ENCODE measurements at regions not wholly inside any gene's neighbourhood (a gene's known extent, or its start where the extent isn't known, plus 50 kb on each side); places are given as distances from the start of the nearest gene placed in this dataset.

DNA sequence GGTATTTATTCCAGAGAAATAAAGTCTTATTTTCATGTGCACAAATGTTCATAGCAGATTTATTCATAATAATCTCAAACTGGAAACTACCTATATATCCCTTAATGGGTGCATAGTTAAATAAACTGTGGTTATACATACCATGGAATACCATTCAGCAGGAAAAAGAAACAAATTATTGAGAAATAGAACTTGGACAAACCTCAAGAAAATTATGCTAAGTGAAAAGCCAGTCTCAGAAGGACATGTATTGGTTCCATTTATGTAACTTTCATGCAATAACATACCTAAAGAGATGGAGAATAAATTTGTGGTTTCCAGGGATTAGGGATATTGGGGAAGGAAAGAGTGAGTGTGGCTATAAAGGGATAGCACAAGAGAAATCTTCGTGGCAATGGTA is 452.6 kb downstream of the SETBP1 start:
- no peak for TF ChIP-seq POLR2A (IDR thresholded peaks at IDR 0.05)
- no peak for TF ChIP-seq CTCF (IDR thresholded peaks at IDR 0.05)
- no peak for TF ChIP-seq EP300 (IDR thresholded peaks at IDR 0.05; ENCODE audit: low read depth)
- TF ChIP-seq POLR2AphosphoS5 (IDR thresholded peaks at IDR 0.05): no peak

Data from transverse colon (tissue), 4 donors.